ENCODE measurements at regions not wholly inside any gene's neighbourhood (a gene's known extent, or its start where the extent isn't known, plus 50 kb on each side); places are given as distances from the start of the nearest gene placed in this dataset.

DNA sequence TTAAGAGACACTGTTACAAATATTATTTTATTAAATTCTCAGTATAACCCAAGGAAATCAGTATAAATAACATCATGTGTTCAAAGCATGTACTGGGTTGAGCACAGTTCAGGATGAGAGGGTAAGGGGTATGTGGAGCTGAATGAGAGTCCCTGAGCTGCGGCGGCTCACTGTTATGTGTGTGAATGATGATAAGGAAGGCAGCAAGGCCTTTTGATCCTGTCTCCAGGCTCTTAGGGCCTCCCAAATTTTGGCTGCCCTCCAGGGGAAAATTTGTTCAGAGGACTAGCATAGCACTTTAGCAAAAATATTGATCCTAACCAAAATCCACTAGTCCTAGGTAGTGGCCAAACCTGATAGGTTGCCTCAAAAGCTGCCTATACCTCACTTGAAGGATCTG, 86.1 kb upstream of the SPON1 start:
- FAIRE-seq (no peak), DNase-seq (ENCODE audit: low spot score) (no peak), ATAC-seq (no peak)
- no peaks in the 10 kb centered on the region for H3K36me3 ChIP-seq (replicated peaks in 1 of 2; ENCODE audit: control insufficient read depth in 1 of 2, insufficient read depth in 2 of 2, low read length in 2 of 2)
- CTCF ChIA-PET (ENCODE audit: low intra/inter-chr PET ratio, low total read pairs): no interaction called here
- no peak for TF ChIP-seq ZFP90 (CRISPR knock-in tag; IDR thresholded peaks at IDR 0.05; ENCODE audit: borderline replicate concordance)
- no peak for TF ChIP-seq SIX1 (CRISPR knock-in tag; IDR thresholded peaks at IDR 0.05; ENCODE audit: borderline replicate concordance)
- no peak for TF ChIP-seq HES4 (CRISPR knock-in tag; IDR thresholded peaks at IDR 0.05; ENCODE audit: borderline replicate concordance)
- TF ChIP-seq, protein P1, sequence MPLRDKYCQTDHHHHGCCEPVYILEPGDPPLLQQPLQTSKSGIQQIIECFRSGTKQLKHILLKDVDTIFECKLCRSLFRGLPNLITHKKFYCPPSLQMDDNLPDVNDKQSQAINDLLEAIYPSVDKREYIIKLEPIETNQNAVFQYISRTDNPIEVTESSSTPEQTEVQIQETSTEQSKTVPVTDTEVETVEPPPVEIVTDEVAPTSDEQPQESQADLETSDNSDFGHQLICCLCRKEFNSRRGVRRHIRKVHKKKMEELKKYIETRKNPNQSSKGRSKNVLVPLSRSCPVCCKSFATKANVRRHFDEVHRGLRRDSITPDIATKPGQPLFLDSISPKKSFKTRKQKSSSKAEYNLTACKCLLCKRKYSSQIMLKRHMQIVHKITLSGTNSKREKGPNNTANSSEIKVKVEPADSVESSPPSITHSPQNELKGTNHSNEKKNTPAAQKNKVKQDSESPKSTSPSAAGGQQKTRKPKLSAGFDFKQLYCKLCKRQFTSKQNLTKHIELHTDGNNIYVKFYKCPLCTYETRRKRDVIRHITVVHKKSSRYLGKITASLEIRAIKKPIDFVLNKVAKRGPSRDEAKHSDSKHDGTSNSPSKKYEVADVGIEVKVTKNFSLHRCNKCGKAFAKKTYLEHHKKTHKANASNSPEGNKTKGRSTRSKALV (CRISPR knock-in tag; IDR thresholded peaks at IDR 0.05): no peak
- TF ChIP-seq KLF9 (CRISPR knock-in tag; IDR thresholded peaks at IDR 0.05; ENCODE audit: low read depth): no peak
- TF ChIP-seq, protein P2, sequence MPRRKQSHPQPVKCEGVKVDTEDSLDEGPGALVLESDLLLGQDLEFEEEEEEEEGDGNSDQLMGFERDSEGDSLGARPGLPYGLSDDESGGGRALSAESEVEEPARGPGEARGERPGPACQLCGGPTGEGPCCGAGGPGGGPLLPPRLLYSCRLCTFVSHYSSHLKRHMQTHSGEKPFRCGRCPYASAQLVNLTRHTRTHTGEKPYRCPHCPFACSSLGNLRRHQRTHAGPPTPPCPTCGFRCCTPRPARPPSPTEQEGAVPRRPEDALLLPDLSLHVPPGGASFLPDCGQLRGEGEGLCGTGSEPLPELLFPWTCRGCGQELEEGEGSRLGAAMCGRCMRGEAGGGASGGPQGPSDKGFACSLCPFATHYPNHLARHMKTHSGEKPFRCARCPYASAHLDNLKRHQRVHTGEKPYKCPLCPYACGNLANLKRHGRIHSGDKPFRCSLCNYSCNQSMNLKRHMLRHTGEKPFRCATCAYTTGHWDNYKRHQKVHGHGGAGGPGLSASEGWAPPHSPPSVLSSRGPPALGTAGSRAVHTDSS (CRISPR knock-in tag; conservative IDR thresholded peaks at IDR 0.05): no peak
- no peak for TF ChIP-seq EP300 (IDR thresholded peaks at IDR 0.05; ENCODE audit: low read depth in 2 of 2, low read length in 2 of 2)
- no peak for TF ChIP-seq EP300 (CRISPR knock-in tag; IDR thresholded peaks at IDR 0.05; ENCODE audit: borderline replicate concordance)
- no peak for TF ChIP-seq ZNF83 (CRISPR knock-in tag; IDR thresholded peaks at IDR 0.05; ENCODE audit: borderline replicate concordance)
- TF ChIP-seq ZNF746 (CRISPR knock-in tag; IDR thresholded peaks at IDR 0.05): no peak
- no peak for TF ChIP-seq ZNF678 (CRISPR knock-in tag; IDR thresholded peaks at IDR 0.05)
- H3K27me3 ChIP-seq (ENCODE audit: control insufficient read depth in 1 of 2, insufficient read depth in 2 of 2, low read length in 2 of 2): peaks cover 0 to 6% of the 10 kb centered on the region in 2 experiments; a peak in 1 of 5 replicates
- intact Hi-C loops (cut with micrococcal nuclease; ENCODE audit: unreplicated experiment): no loop called here
- POLR2A ChIA-PET: no interaction called here
- H3K9me3 ChIP-seq (ENCODE audit: low read length): no peaks in the 10 kb centered on the region
- no peaks in the 10 kb centered on the region for H3K4me1 ChIP-seq (ENCODE audit: insufficient read depth, low read length)
- in situ Hi-C loops (cut with HindIII; ENCODE audit: extremely low pct_ligation_motif_present, low pct_unique_long_range_greater_than_20kb): no loop called here
- no peak overlapping the region for H3K27ac ChIP-seq (ENCODE audit: extremely low read length, insufficient read depth, low read length)
- H2AFZ ChIP-seq (ENCODE audit: low read length): no peak overlapping the region
- H3K9ac ChIP-seq (ENCODE audit: insufficient read depth, low read depth, low read length): no peak overlapping the region
- H3K79me2 ChIP-seq (ENCODE audit: insufficient read depth, low read length): no peaks in the 10 kb centered on the region
- no peaks in the 10 kb centered on the region for H4K20me1 ChIP-seq (ENCODE audit: insufficient read depth, low read length)
- no peak overlapping the region for H3K4me2 ChIP-seq (ENCODE audit: low read depth, low read length)
- BruUV-seq (replicated peaks): no TSS peak
- no peak overlapping the region for H3K4me3 ChIP-seq (replicated peaks in 1 of 3; ENCODE audit: insufficient read depth in 1 of 3, low read depth in 2 of 3, low read length in 3 of 3)
- 40% methylated on average over 2 of the region's 2 CpGs for WGBS (ENCODE audit: low lambda C conversion rate)
